ENCODE measurements at regions not wholly inside any gene's neighbourhood (a gene's known extent, or its start where the extent isn't known, plus 50 kb on each side); places are given as distances from the start of the nearest gene placed in this dataset.

DNA sequence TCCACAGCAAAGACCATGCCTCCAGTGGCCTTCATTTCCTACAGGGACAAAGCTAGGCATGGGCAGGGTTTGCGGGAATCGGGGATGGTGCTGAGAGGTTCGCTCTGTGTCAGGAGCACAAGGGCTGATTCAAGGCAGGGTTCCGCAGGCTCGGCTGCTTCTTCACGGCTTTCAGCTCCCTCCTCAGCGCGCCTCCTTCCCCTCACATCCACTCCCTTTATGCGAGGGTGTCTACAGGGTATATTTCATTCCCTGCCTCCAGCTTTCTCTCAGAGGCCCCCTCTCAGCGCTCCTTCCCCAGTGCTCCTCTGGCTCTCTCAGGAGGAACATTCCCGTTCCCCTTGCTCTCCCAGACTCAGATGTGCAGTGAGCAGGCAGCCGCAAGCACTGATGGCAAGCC, 78.7 kb upstream of the ASB18 start:
- H3K27me3 Mint-ChIP-seq, result peaks cover 15% of the 10 kb centered on the region
- H3K9me3 Mint-ChIP-seq, result no peaks in the 10 kb centered on the region
- Histone ChIP-seq H3K27me3 (ENCODE audit: control insufficient read depth, insufficient read depth, low read length) (no peaks in the 10 kb centered on the region), H3K9me3 (ENCODE audit: control insufficient read depth in 2 of 2, low read length in 2 of 2) (no peaks in the 10 kb centered on the region), H3K4me3 (ENCODE audit: low read depth, low read length) (no peak overlapping the region), H3K36me3 (ENCODE audit: control insufficient read depth, insufficient read depth, low read length) (no peaks in the 10 kb centered on the region), H3K4me1 (ENCODE audit: control insufficient read depth, insufficient read depth, low read length, poor library complexity, severe bottlenecking) (no peaks in the 10 kb centered on the region), H3K27ac (ENCODE audit: insufficient read depth, low read length, poor library complexity, severe bottlenecking) (no peak overlapping the region)
- DNase-seq (no peak), ATAC-seq (ENCODE audit: low read depth in 2 of 2) (no peak)
- no peak overlapping the region for H3K4me3 Mint-ChIP-seq
- no peaks in the 10 kb centered on the region for H3K36me3 Mint-ChIP-seq
- H3K27ac Mint-ChIP-seq, result no peak overlapping the region
- H3K4me1 Mint-ChIP-seq, result peaks cover 0 to 4% (median 1%) of the 10 kb centered on the region in 4 donors

DNA sequence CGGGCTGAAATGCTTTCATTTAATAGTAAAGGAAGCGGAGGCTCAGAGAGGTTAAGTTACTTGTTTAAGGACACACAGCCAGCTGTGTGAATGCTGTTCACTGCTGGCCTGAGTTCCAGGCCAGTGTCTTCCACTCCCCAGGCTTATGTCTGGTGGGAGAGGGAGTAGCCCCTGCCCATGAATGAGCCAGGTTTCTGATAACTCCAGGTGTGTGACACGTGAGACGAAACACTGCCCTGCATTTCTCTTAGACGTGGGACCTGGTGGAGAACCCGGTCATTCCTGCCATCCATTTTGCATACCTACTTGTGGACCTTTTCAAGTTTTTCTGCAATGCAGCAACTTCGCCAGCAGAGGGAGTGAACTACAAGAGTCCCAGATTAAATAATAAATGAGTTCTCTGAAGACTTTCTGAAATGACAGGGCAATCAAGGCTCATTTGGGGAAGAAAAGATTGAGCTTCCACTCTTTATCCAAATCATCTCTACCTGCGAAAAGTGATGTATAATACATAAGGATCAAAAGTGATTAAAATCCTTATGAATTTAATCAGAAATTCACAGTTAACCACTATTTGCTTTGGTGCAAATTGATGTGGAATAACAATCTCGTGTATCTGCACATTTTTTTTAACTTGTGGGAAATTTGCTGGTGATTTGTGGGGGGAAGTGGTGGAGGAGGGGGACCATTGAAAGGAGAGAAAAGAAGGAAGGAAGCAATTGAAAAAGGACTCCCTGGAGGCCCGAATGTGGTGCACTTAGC, 79.4 kb upstream of the ASB18 start:
- Histone ChIP-seq H3K36me3 (ENCODE audit: control insufficient read depth, insufficient read depth, low read length) (no peaks in the 10 kb centered on the region), H3K27me3 (ENCODE audit: control insufficient read depth, insufficient read depth, low read length) (no peaks in the 10 kb centered on the region), H3K4me3 (ENCODE audit: low read depth, low read length) (no peak overlapping the region), H3K27ac (ENCODE audit: insufficient read depth, low read length, poor library complexity, severe bottlenecking) (no peak overlapping the region), H3K4me1 (ENCODE audit: control insufficient read depth, insufficient read depth, low read length, poor library complexity, severe bottlenecking) (no peaks in the 10 kb centered on the region), H3K9me3 (ENCODE audit: control insufficient read depth in 2 of 2, low read length in 2 of 2) (no peaks in the 10 kb centered on the region)
- H3K9me3 Mint-ChIP-seq, result no peaks in the 10 kb centered on the region
- peak; percentile 13 to 70 (median 57) for DNase-seq
- no peak overlapping the region for H3K4me3 Mint-ChIP-seq
- H3K4me1 Mint-ChIP-seq, result peaks cover 0 to 4% (median 1%) of the 10 kb centered on the region in 4 donors
- peaks cover 13% of the 10 kb centered on the region for H3K27me3 Mint-ChIP-seq
- peak overlapping the region in 1 of 3 donors; percentile 11 for H3K27ac Mint-ChIP-seq
- no peaks in the 10 kb centered on the region for H3K36me3 Mint-ChIP-seq
- ATAC-seq (ENCODE audit: low read depth in 2 of 2), result no peak

DNA sequence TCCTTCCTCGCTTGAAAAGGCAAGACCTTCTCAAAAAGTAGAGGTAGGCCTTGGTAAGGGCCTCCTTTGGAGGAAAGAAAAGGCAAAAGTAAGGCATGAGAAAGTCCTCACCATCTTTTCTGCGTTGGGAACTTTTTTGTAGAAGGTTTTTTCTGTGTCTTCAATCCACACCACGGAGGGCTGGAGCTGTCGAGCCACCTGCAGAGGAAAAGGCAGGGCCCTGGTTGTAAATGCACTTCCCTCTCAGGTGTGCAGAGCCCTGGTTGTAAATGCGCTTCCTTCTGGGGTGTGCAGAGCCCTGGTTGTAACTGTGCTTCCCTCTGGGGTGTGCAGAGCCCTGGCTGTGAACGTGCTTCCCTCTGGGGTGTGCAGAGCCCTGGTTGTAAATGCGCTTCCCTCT, 80.2 kb upstream of the ASB18 start:
- H3K4me1 Mint-ChIP-seq, result peaks cover 0 to 4% (median 1%) of the 10 kb centered on the region in 4 donors
- H3K9me3 Mint-ChIP-seq, result no peaks in the 10 kb centered on the region
- Histone ChIP-seq H3K4me3 (ENCODE audit: low read depth, low read length) (no peak overlapping the region), H3K4me1 (ENCODE audit: control insufficient read depth, insufficient read depth, low read length, poor library complexity, severe bottlenecking) (no peaks in the 10 kb centered on the region), H3K27ac (ENCODE audit: insufficient read depth, low read length, poor library complexity, severe bottlenecking) (no peak overlapping the region), H3K9me3 (ENCODE audit: control insufficient read depth in 2 of 2, low read length in 2 of 2) (no peaks in the 10 kb centered on the region), H3K36me3 (ENCODE audit: control insufficient read depth, insufficient read depth, low read length) (no peaks in the 10 kb centered on the region), H3K27me3 (ENCODE audit: control insufficient read depth, insufficient read depth, low read length) (no peaks in the 10 kb centered on the region)
- H3K27me3 Mint-ChIP-seq, result peaks cover 10% of the 10 kb centered on the region
- H3K27ac Mint-ChIP-seq, result no peak overlapping the region
- ATAC-seq (ENCODE audit: low read depth in 2 of 2) (no peak), DNase-seq (no peak)
- no peak overlapping the region for H3K4me3 Mint-ChIP-seq
- H3K36me3 Mint-ChIP-seq, result no peaks in the 10 kb centered on the region

DNA sequence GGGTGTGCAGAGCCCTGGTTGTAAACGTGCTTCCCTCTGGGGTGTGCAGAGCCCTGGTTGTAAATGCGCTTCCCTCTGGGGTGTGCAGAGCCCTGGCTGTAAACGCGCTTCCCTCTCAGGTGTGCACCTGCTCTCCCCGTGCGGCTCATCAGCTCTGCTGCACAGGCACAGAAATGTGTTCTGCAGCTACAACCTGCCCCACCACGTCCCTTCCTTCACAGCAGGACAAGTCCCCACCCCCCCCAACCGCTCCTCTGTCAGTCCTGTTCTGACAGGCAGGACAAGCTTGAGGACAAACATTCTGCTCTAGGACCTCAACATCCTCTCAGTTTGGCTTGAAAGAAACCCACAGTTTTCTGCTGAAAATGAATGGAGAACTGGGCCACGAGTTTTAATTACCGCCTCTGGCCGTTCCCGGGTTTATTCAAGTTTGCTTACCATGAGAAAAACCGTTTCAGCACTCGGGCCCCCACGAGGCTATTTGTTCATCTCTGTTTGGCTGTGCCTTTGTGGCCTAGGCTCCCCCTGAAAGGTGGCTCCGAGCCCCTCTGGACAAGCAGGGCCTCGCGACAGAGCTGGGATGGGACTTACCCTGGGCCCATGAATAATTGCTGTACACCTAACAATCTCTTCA, 81.0 kb upstream of the ASB18 start:
- ATAC-seq (ENCODE audit: low read depth in 2 of 2) (no peak), DNase-seq (no peak)
- H3K27ac ChIP-seq (ENCODE audit: insufficient read depth, low read length, poor library complexity, severe bottlenecking), result no peak overlapping the region
- H3K4me1 Mint-ChIP-seq, result peaks cover 0 to 4% (median 1%) of the 10 kb centered on the region in 4 donors
- no peaks in the 10 kb centered on the region for H3K4me1 ChIP-seq (ENCODE audit: control insufficient read depth, insufficient read depth, low read length, poor library complexity, severe bottlenecking)
- peaks cover 10% of the 10 kb centered on the region for H3K27me3 Mint-ChIP-seq
- H3K4me3 ChIP-seq (ENCODE audit: low read depth, low read length), result no peak overlapping the region
- no peak overlapping the region for H3K27ac Mint-ChIP-seq
- H3K9me3 Mint-ChIP-seq, result no peaks in the 10 kb centered on the region
- H3K9me3 ChIP-seq (ENCODE audit: control insufficient read depth in 2 of 2, low read length in 2 of 2), result no peaks in the 10 kb centered on the region
- no peaks in the 10 kb centered on the region for H3K27me3 ChIP-seq (ENCODE audit: control insufficient read depth, insufficient read depth, low read length)
- no peaks in the 10 kb centered on the region for H3K36me3 ChIP-seq (ENCODE audit: control insufficient read depth, insufficient read depth, low read length)
- H3K36me3 Mint-ChIP-seq, result no peaks in the 10 kb centered on the region
- H3K4me3 Mint-ChIP-seq, result no peak overlapping the region

DNA sequence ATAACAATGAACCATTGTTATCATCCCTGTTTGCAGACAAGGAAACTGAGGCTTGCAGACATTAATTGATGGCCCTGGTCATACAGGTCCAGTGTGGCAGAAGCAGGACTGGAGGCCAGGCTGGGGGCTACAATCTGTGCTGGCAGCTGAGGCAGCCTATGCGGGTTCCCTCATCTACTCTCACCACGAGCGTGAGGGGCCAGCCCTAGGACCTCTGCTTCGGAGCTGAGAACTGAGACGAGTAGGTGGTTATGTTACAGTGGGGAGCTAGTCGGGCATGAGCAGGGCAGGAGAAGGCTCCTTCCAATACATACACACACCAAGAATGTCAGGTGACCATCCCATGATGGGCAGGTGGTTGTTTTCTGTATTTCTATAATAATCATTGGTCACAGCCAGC, 82.2 kb upstream of the ASB18 start:
- Mint-ChIP-seq H3K27me3 (peaks cover 16% of the 10 kb centered on the region), H3K4me1 (peaks cover 0 to 4% (median 1%) of the 10 kb centered on the region in 4 donors)

DNA sequence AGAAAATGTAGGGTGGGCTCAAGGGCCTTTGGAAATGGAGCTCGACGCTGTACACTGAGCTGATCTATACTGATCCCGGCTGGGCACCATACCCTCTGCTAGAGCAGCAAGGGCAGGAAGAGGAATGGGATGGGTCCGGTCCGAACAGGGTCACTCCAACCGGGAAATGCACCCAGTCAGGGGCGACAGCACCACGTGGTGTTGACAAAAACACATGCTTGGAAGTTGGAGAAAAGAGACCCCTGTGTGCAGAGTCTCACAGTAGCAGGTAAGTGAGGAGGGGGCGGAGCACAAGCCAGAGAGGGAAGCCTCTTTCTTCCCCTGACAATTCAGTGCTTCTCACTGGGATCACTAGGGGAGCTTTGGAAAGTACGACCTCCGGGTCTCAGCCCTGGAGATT, 84.1 kb upstream of the ASB18 start:
- H3K27ac Mint-ChIP-seq, result no peak overlapping the region
- peaks cover 0 to 8% (median 5%) of the 10 kb centered on the region in 4 donors for H3K4me1 Mint-ChIP-seq
- no peak for ATAC-seq (ENCODE audit: low read depth in 2 of 2)

More for the DNA sequence above, 82.2 kb upstream of the ASB18 start:
- H3K27me3 ChIP-seq (ENCODE audit: control insufficient read depth, insufficient read depth, low read length), result no peaks in the 10 kb centered on the region
- no peak overlapping the region for H3K4me3 ChIP-seq (ENCODE audit: low read depth, low read length)
- Mint-ChIP-seq H3K36me3 (no peaks in the 10 kb centered on the region), H3K4me3 (no peak overlapping the region), H3K27ac (no peak overlapping the region), H3K9me3 (no peaks in the 10 kb centered on the region)
- no peaks in the 10 kb centered on the region for H3K4me1 ChIP-seq (ENCODE audit: control insufficient read depth, insufficient read depth, low read length, poor library complexity, severe bottlenecking)
- ATAC-seq (ENCODE audit: low read depth in 2 of 2), result no peak
- H3K36me3 ChIP-seq (ENCODE audit: control insufficient read depth, insufficient read depth, low read length), result no peaks in the 10 kb centered on the region
- H3K27ac ChIP-seq (ENCODE audit: insufficient read depth, low read length, poor library complexity, severe bottlenecking), result no peak overlapping the region
- H3K9me3 ChIP-seq (ENCODE audit: control insufficient read depth in 2 of 2, low read length in 2 of 2), result no peaks in the 10 kb centered on the region
- no peak for DNase-seq

DNA sequence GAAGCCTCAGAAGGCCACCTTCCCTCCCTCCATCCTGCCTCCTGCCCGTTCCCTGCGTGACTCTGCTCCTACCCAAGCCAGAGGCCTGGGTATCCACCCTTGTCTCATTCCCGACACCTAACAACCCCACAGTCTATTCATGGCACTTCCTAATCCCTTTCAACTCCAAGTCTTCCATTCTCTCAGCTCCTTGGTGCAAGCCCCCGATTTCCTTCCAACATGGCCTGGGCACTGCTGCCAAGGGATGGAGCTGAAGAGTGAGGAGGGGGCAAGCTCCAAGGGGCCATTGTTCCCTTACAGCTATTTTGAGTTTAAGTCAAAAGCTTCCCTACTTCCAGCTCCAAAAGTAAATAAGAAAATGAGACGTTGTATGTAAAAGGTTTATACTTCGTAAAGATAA, 84.8 kb upstream of the ASB18 start:
- Histone ChIP-seq H3K27me3 (ENCODE audit: control insufficient read depth, insufficient read depth, low read length) (no peaks in the 10 kb centered on the region), H3K9me3 (ENCODE audit: control insufficient read depth in 2 of 2, low read length in 2 of 2) (no peaks in the 10 kb centered on the region), H3K27ac (ENCODE audit: insufficient read depth, low read length, poor library complexity, severe bottlenecking) (no peak overlapping the region), H3K4me3 (ENCODE audit: low read depth, low read length) (no peak overlapping the region), H3K36me3 (ENCODE audit: control insufficient read depth, insufficient read depth, low read length) (no peaks in the 10 kb centered on the region), H3K4me1 (ENCODE audit: control insufficient read depth, insufficient read depth, low read length, poor library complexity, severe bottlenecking) (no peaks in the 10 kb centered on the region)
- H3K27ac Mint-ChIP-seq, result no peak overlapping the region
- H3K27me3 Mint-ChIP-seq, result peaks cover 25% of the 10 kb centered on the region
- ATAC-seq (ENCODE audit: low read depth in 2 of 2) (no peak), DNase-seq (no peak)
- peaks cover 0 to 6% (median 4%) of the 10 kb centered on the region in 4 donors for H3K4me1 Mint-ChIP-seq
- no peaks in the 10 kb centered on the region for H3K9me3 Mint-ChIP-seq
- H3K36me3 Mint-ChIP-seq, result no peaks in the 10 kb centered on the region
- no peak overlapping the region for H3K4me3 Mint-ChIP-seq

More for the DNA sequence above, 84.1 kb upstream of the ASB18 start:
- no peaks in the 10 kb centered on the region for H3K9me3 ChIP-seq (ENCODE audit: control insufficient read depth in 2 of 2, low read length in 2 of 2)
- Mint-ChIP-seq H3K9me3 (no peaks in the 10 kb centered on the region), H3K4me3 (no peak overlapping the region), H3K27me3 (peaks cover 24% of the 10 kb centered on the region), H3K36me3 (no peaks in the 10 kb centered on the region)
- no peaks in the 10 kb centered on the region for H3K4me1 ChIP-seq (ENCODE audit: control insufficient read depth, insufficient read depth, low read length, poor library complexity, severe bottlenecking)
- no peaks in the 10 kb centered on the region for H3K27me3 ChIP-seq (ENCODE audit: control insufficient read depth, insufficient read depth, low read length)
- H3K27ac ChIP-seq (ENCODE audit: insufficient read depth, low read length, poor library complexity, severe bottlenecking), result no peak overlapping the region
- no peak for DNase-seq
- no peaks in the 10 kb centered on the region for H3K36me3 ChIP-seq (ENCODE audit: control insufficient read depth, insufficient read depth, low read length)
- H3K4me3 ChIP-seq (ENCODE audit: low read depth, low read length), result no peak overlapping the region

DNA sequence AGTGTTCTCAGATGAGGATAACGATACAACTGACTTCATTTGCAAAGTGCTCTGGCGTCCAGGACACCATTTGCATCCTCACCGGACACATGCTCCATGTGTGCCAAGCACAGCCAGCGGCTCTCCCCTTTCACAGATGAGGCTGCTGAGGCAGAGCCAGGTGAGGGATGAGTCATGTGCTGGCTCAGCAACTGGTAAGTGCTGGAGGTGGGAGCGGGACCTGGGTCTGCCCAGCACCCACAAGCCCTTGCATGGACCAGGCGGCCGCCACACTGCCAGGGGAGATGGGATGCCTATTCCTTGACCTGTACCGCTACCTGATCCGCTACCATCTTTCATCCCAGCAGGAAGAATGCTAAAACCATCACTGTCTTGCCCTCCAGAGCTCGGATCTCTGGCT, 86.2 kb upstream of the ASB18 start:
- Mint-ChIP-seq H3K27me3 (peaks cover 25% of the 10 kb centered on the region), H3K9me3 (no peaks in the 10 kb centered on the region), H3K4me1 (peaks cover 0 to 6% (median 4%) of the 10 kb centered on the region in 4 donors), H3K4me3 (no peak overlapping the region), H3K27ac (no peak overlapping the region), H3K36me3 (no peaks in the 10 kb centered on the region)
- Histone ChIP-seq H3K27ac (ENCODE audit: insufficient read depth, low read length, poor library complexity, severe bottlenecking) (no peak overlapping the region), H3K27me3 (ENCODE audit: control insufficient read depth, insufficient read depth, low read length) (no peaks in the 10 kb centered on the region), H3K4me1 (ENCODE audit: control insufficient read depth, insufficient read depth, low read length, poor library complexity, severe bottlenecking) (no peaks in the 10 kb centered on the region), H3K9me3 (ENCODE audit: control insufficient read depth in 2 of 2, low read length in 2 of 2) (no peaks in the 10 kb centered on the region), H3K36me3 (ENCODE audit: control insufficient read depth, insufficient read depth, low read length) (no peaks in the 10 kb centered on the region), H3K4me3 (ENCODE audit: low read depth, low read length) (no peak overlapping the region)
- no peak for DNase-seq
- no peak for ATAC-seq (ENCODE audit: low read depth in 2 of 2)
